Uterus (tissue), 2 donors: ENCODE measurements at regions not wholly inside any gene's neighbourhood (a gene's known extent, or its start where the extent isn't known, plus 50 kb on each side); places are given as distances from the start of the nearest gene placed in this dataset.

Experiments
- CTCF ChIP-seq, 4 experiments: fragments of 200-600 bp in 2 of 4; fragments of 450-650 bp in 2 of 4; sonication (generic) in 2 of 4; IDR thresholded peaks; one replicate each; pipeline ENCODE4 v1.5.1; 2016 to 2019; ENCODE audit warnings: antibody characterized with exemption in 4 of 4, mild to moderate bottlenecking in 2 of 4, moderate library complexity in 1 of 4
- POLR2A ChIP-seq, 2 donors: fragments of 450-650 bp; IDR thresholded peaks; one replicate each; pipeline ENCODE4 v1.6.1; 2016; ENCODE audit warnings: antibody characterized with exemption in 2 of 2, mild to moderate bottlenecking in 1 of 2, moderate library complexity in 1 of 2

GRCh38 chr5:174427304-174427703 lies 297.1 kb upstream of the MSX2 start:
- TF ChIP-seq CTCF (IDR thresholded peaks at IDR 0.05) (no peak), POLR2A (IDR thresholded peaks at IDR 0.05) (no peak)
